HFFc6 (cell line): ENCODE measurements at regions not wholly inside any gene's neighbourhood (a gene's known extent, or its start where the extent isn't known, plus 50 kb on each side); places are given as distances from the start of the nearest gene placed in this dataset.

ENCODE experiments used
- DNase-seq: peaks from one replicate; pipeline ENCODE4 v3.0.0-alpha.2; 2018
- H3K27ac Mint-ChIP-seq: 2 replicates; pipeline ENCODE4 v1.8.0; 2020; ENCODE audit warnings: mild to moderate bottlenecking, mixed read lengths
- H3K27me3 Mint-ChIP-seq: 2 replicates; pipeline ENCODE4 v1.8.0; 2021; ENCODE audit warnings: mild to moderate bottlenecking, moderate library complexity, mixed read lengths; ENCODE audit not compliant: insufficient read depth
- H3K36me3 Mint-ChIP-seq: 2 replicates; pipeline ENCODE4 v1.8.0; 2021; ENCODE audit warnings: low read depth, mixed read lengths
- H3K4me1 Mint-ChIP-seq: 2 replicates; pipeline ENCODE4 v1.8.0; 2020; ENCODE audit warnings: low read depth, mixed read lengths
- H3K4me3 Mint-ChIP-seq: 2 replicates; pipeline ENCODE4 v1.8.0; 2020; ENCODE audit warnings: mild to moderate bottlenecking, moderate library complexity, mixed read lengths
- H3K9me3 Mint-ChIP-seq: 2 replicates; pipeline ENCODE4 v1.8.0; 2020; ENCODE audit warnings: mild to moderate bottlenecking, mixed read lengths
- CTCF ChIP-seq: fragments of 200-600 bp; sonication (generic); IDR thresholded peaks from 2 replicates; pipeline ENCODE4 v1.5.0; 2021; ENCODE audit warnings: antibody characterized with exemption, mild to moderate bottlenecking

- no peak for DNase-seq
- no peak for TF ChIP-seq CTCF
- H3K4me3 Mint-ChIP-seq: no peak overlapping the region
- H3K36me3 Mint-ChIP-seq: peaks cover 8% of the 10 kb centered on the region
- no peaks in the 10 kb centered on the region for H3K27me3 Mint-ChIP-seq
- H3K9me3 Mint-ChIP-seq: peaks cover 6% of the 10 kb centered on the region
- H3K27ac Mint-ChIP-seq: no peak overlapping the region
- H3K4me1 Mint-ChIP-seq: peaks cover 33% of the 10 kb centered on the region
These were observed 54.8 kb upstream of the DUSP10 start for GRCh38 chr1:221796700-221797099.

- peaks cover 6% of the 10 kb centered on the region for H3K9me3 Mint-ChIP-seq
These were observed 53.5 kb upstream of the DUSP10 start for GRCh38 chr1:221795380-221795779.

GRCh38 chr1:221794935-221795334, 53.0 kb upstream of the DUSP10 start:
- no peak for TF ChIP-seq CTCF
- peaks cover 6% of the 10 kb centered on the region for H3K9me3 Mint-ChIP-seq
- DNase-seq: no peak
- peaks cover 8% of the 10 kb centered on the region for H3K36me3 Mint-ChIP-seq
- H3K4me3 Mint-ChIP-seq: no peak overlapping the region
- H3K4me1 Mint-ChIP-seq: peaks cover 25% of the 10 kb centered on the region
- H3K27ac Mint-ChIP-seq: no peak overlapping the region
- no peaks in the 10 kb centered on the region for H3K27me3 Mint-ChIP-seq

More at GRCh38 chr1:221795380-221795779, 53.5 kb upstream of the DUSP10 start:
- Mint-ChIP-seq H3K4me1 (peaks cover 25% of the 10 kb centered on the region), H3K27me3 (no peaks in the 10 kb centered on the region), H3K27ac (no peak overlapping the region), H3K4me3 (no peak overlapping the region), H3K36me3 (peaks cover 8% of the 10 kb centered on the region)
- no peak for DNase-seq
- TF ChIP-seq CTCF: no peak

- no peak for DNase-seq
- Mint-ChIP-seq H3K27me3 (no peaks in the 10 kb centered on the region), H3K4me1 (peaks cover 25% of the 10 kb centered on the region), H3K9me3 (no peaks in the 10 kb centered on the region), H3K4me3 (no peak overlapping the region), H3K27ac (no peak overlapping the region), H3K36me3 (peaks cover 1% of the 10 kb centered on the region)
- no peak for TF ChIP-seq CTCF
These were observed 52.3 kb upstream of the DUSP10 start for GRCh38 chr1:221794079-221794670.

- H3K4me3 Mint-ChIP-seq: no peak overlapping the region
- H3K27me3 Mint-ChIP-seq: no peaks in the 10 kb centered on the region
- H3K36me3 Mint-ChIP-seq: no peaks in the 10 kb centered on the region; the same call in 1 of the 2 replicates
- no peak for DNase-seq
- TF ChIP-seq CTCF: no peak
- no peaks in the 10 kb centered on the region for H3K9me3 Mint-ChIP-seq
- no peak overlapping the region for H3K27ac Mint-ChIP-seq
- H3K4me1 Mint-ChIP-seq: peaks cover 25% of the 10 kb centered on the region
These were observed 51.7 kb upstream of the DUSP10 start for GRCh38 chr1:221793439-221794078.
